ENCODE measurements at regions not wholly inside any gene's neighbourhood (a gene's known extent, or its start where the extent isn't known, plus 50 kb on each side); places are given as distances from the start of the nearest gene placed in this dataset.

- no peak for DNase-seq (ENCODE audit: low spot score)
- H3K27ac ChIP-seq: no peak overlapping the region
- TF ChIP-seq, protein P1, sequence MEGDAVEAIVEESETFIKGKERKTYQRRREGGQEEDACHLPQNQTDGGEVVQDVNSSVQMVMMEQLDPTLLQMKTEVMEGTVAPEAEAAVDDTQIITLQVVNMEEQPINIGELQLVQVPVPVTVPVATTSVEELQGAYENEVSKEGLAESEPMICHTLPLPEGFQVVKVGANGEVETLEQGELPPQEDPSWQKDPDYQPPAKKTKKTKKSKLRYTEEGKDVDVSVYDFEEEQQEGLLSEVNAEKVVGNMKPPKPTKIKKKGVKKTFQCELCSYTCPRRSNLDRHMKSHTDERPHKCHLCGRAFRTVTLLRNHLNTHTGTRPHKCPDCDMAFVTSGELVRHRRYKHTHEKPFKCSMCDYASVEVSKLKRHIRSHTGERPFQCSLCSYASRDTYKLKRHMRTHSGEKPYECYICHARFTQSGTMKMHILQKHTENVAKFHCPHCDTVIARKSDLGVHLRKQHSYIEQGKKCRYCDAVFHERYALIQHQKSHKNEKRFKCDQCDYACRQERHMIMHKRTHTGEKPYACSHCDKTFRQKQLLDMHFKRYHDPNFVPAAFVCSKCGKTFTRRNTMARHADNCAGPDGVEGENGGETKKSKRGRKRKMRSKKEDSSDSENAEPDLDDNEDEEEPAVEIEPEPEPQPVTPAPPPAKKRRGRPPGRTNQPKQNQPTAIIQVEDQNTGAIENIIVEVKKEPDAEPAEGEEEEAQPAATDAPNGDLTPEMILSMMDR (conservative IDR thresholded peaks at IDR 0.05; ENCODE audit: low read depth): no peak
- CTCF ChIA-PET: interaction anchor here (0.6 kb wide), 1 partner anchor 1932 kb away, joined by 5 read pairs; no protein-coding TSS in a partner anchor
- POLR2A ChIA-PET (ENCODE audit: low non-redundant PET): no interaction called here
Measured at GRCh38 chr3:99352811-99353210, 285.6 kb upstream of the COL8A1 start.

DNA sequence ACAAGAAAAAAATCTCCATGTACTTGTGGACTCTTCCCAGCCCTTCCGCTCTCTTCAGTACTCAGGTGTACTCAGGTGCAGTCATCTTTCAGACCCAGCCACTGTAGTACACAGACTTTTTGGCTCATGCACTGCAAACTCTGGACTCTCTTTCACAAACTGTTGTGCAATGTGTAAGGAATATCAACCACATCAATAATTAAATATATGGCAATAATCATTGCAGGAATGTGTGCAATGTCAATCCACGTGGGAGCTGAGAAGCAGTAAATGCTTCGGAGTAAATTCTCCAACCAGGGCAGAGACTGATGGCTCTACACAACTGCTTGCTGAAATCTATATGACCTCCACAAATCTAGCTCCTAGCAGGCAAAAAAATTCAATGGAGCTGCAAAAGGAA lies 287.3 kb upstream of the COL8A1 start:
- DNase-seq (ENCODE audit: low spot score): no peak
- TF ChIP-seq, protein P1 (conservative IDR thresholded peaks at IDR 0.05; ENCODE audit: low read depth): no peak
- CTCF ChIA-PET: no interaction called here
- POLR2A ChIA-PET (ENCODE audit: low non-redundant PET): no interaction called here
- no peak overlapping the region for H3K27ac ChIP-seq

- CTCF ChIA-PET: no interaction called here
- POLR2A ChIA-PET (ENCODE audit: low non-redundant PET): no interaction called here
- no peak overlapping the region for H3K27ac ChIP-seq
- TF ChIP-seq, protein P1 (conservative IDR thresholded peaks at IDR 0.05; ENCODE audit: low read depth): no peak
- DNase-seq (ENCODE audit: low spot score): no peak
Measured at GRCh38 chr3:99348451-99348850, 289.9 kb upstream of the COL8A1 start.

DNA sequence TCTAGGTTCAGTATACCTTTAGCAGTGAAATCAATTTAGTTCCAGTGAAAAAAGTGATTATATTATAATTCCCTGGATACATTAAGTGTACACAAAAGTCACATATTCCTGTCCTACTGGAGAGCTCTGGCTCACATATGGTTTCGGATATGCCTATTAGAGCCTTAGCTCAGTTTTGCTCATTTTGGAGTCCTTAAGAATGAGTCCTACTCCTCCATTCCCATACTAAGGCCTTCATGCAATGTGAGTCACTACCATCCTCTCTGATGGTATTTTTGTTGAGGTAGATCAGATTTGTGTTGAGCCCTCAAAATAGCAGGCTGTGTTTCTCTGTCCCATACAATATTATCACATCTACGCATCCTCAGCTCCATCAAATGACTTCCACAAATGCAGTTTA lies 294.2 kb upstream of the COL8A1 start:
- POLR2A ChIA-PET (ENCODE audit: low non-redundant PET): no interaction called here
- H3K27ac ChIP-seq: no peak overlapping the region
- DNase-seq (ENCODE audit: low spot score): no peak
- CTCF ChIA-PET: no interaction called here
- TF ChIP-seq, protein P1 (conservative IDR thresholded peaks at IDR 0.05; ENCODE audit: low read depth): no peak

GRCh38 chr3:99342383-99342782 lies 296.0 kb upstream of the COL8A1 start:
- TF ChIP-seq, protein P1 (conservative IDR thresholded peaks at IDR 0.05; ENCODE audit: low read depth): no peak
- no peak for DNase-seq (ENCODE audit: low spot score)
- POLR2A ChIA-PET (ENCODE audit: low non-redundant PET): no interaction called here
- H3K27ac ChIP-seq: no peak overlapping the region
- CTCF ChIA-PET: interaction anchor here (0.6 kb wide), 2 partner anchors 239 to 257 kb away, joined by 3 to 4 read pairs; no protein-coding TSS in a partner anchor

DNA sequence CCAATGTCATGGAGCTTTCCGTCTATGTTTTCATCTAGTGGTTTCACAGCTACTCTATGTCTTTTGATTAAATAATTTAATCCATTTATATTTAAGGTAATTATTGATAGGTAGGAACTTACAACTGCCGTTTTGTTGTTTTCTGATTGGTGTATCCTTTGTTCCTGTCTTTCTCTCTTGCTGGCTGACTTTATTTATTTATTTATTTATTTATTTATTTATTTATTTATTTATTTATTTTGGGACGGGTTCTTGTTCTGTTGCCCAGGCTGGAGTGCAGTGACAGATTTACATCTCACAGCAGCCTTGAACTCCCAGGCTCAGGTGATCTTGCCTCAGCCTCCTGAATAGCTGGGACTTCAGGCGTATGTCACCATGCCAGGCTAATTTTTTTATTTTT lies 299.2 kb upstream of the COL8A1 start:
- CTCF ChIA-PET: no interaction called here
- DNase-seq (ENCODE audit: low spot score): no peak
- H3K27ac ChIP-seq: no peak overlapping the region
- TF ChIP-seq, protein P1 (conservative IDR thresholded peaks at IDR 0.05; ENCODE audit: low read depth): no peak
- POLR2A ChIA-PET (ENCODE audit: low non-redundant PET): no interaction called here

DNA sequence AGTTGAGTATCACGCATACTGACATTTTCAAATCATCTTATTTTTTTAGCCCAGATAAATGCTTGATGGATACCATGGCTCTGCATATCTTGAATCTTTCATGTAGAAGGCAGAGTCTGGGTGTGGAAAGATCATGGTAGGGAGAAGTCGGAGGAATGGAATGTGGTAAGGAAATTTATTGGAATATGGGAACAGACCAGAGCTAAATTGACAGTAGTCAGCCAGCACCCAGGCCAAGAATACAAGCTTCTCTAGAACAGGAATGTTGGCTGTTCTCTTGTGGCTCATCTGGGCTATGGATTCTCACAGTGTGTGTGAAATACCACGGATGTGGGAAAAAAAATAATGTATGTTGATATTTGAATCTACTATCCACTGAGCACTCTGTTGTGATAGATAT lies 305.7 kb upstream of the COL8A1 start:
- TF ChIP-seq, protein P1 (conservative IDR thresholded peaks at IDR 0.05; ENCODE audit: low read depth): no peak
- no peak overlapping the region for H3K27ac ChIP-seq
- ChIA-PET CTCF (no interaction called here), POLR2A (ENCODE audit: low non-redundant PET) (no interaction called here)
- DNase-seq (ENCODE audit: low spot score): no peak

All from RWPE1 (cell line).